Vagina (tissue), 2 donors: ENCODE measurements at regions not wholly inside any gene's neighbourhood (a gene's known extent, or its start where the extent isn't known, plus 50 kb on each side); places are given as distances from the start of the nearest gene placed in this dataset.
"Not testable (repeated sequence)": the region's sequence is repeated elsewhere in the genome, so short reads cannot be mapped to it uniquely, and the experiment has no call there.

Experiments used
- CTCF ChIP-seq, 3 experiments: fragments of 450-650 bp in 2 of 3; fragments of 200-600 bp in 1 of 3; sonication (generic) in 1 of 3; IDR thresholded peaks; one replicate each; pipeline ENCODE4 v1.5.1; 2017 to 2019; ENCODE audit warnings: antibody characterized with exemption in 3 of 3, mild to moderate bottlenecking in 2 of 3, moderate library complexity in 2 of 3
- POLR2A ChIP-seq, 2 donors: fragments of 450-650 bp; IDR thresholded peaks; one replicate each; pipeline ENCODE4 v1.6.1; 2017; ENCODE audit warnings: antibody characterized with exemption in 2 of 2, mild to moderate bottlenecking in 2 of 2, moderate library complexity in 2 of 2
- POLR2AphosphoS5 ChIP-seq, 2 donors: sonication (generic); formaldehyde crosslinking; IDR thresholded peaks; one replicate each; pipeline ENCODE4 v1.9.0; 2017; ENCODE audit warnings: antibody characterized with exemption in 2 of 2, mild to moderate bottlenecking in 2 of 2, low read depth in 1 of 2; ENCODE audit not compliant: insufficient read depth in 1 of 2

DNA sequence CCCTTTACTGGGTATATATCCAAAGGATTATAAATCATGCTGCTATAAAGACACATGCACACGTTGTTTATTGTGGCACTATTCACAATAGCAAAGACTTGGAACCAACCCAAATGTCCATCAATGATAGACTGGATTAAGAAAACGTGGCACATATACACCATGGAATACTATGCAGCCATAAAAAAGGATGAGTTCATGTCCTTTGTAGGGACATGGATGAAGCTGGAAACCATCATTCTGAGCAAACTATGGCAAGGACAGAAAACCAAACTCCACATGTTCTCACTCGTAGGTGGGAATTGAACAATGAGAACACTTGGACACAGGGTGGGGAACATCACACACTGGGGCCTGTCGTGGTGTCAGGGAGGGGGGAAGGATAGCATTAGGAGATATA is 59.2 kb downstream of the CXorf49B start:
- not testable (repeated sequence) for TF ChIP-seq CTCF (IDR thresholded peaks at IDR 0.05); POLR2A (IDR thresholded peaks at IDR 0.05); POLR2AphosphoS5 (IDR thresholded peaks at IDR 0.05; ENCODE audit: insufficient read depth in 1 of 2, low read depth in 1 of 2)
